ENCODE measurements at regions not wholly inside any gene's neighbourhood (a gene's known extent, or its start where the extent isn't known, plus 50 kb on each side); places are given as distances from the start of the nearest gene placed in this dataset.

- Histone ChIP-seq H3K4me1 (no peaks in the 10 kb centered on the region), H3K4me3 (no peak overlapping the region), H3K9me3 (no peaks in the 10 kb centered on the region), H3K27ac (no peak overlapping the region), H3K36me3 (no peaks in the 10 kb centered on the region), H3K27me3 (ENCODE audit: low read depth) (no peaks in the 10 kb centered on the region)
- DNase-seq (no peak), ATAC-seq (no peak)
- TF ChIP-seq CTCF (IDR thresholded peaks at IDR 0.05): no peak
- intact Hi-C loops (cut with DNase I): no loop called here
These were observed 359.8 kb downstream of the TMEM232 start for GRCh38 chr5:110366716-110367115.

All from lower lobe of right lung (tissue), 2 donors.